BE2C (cell line): ENCODE measurements at regions not wholly inside any gene's neighbourhood (a gene's known extent, or its start where the extent isn't known, plus 50 kb on each side); places are given as distances from the start of the nearest gene placed in this dataset.

ENCODE experiments used
- DNase-seq: peaks from one replicate; pipeline ENCODE4 v3.0.0-alpha.2; 2020
- H3K27me3 ChIP-seq: fragments of 250-450 bp; sonication (Bioruptor Pico); 2 replicates; pipeline ENCODE4 v1.5.1; 2020; ENCODE audit warnings: mild to moderate bottlenecking
- H3K36me3 ChIP-seq: fragments of 250-450 bp; sonication (Bioruptor Pico); 2 replicates; pipeline ENCODE4 v1.5.1; 2020; ENCODE audit warnings: mild to moderate bottlenecking
- H3K4me1 ChIP-seq: fragments of 250-450 bp; sonication (Bioruptor Pico); 2 replicates; pipeline ENCODE4 v1.5.1; 2020
- H3K4me3 ChIP-seq: 2 replicates; pipeline ENCODE4 v1.5.1; 2011; ENCODE audit warnings: low read depth, low read length
- H3K9me3 ChIP-seq: fragments of 250-450 bp; sonication (Bioruptor Pico); 2 replicates; pipeline ENCODE4 v1.5.1; 2020
- TF ChIP-seq, protein P1 (sequence below): IDR thresholded peaks from 2 replicates; pipeline ENCODE4 v1.5.1; 2012; ENCODE audit warnings: mild to moderate bottlenecking, low read depth, low read length

- Histone ChIP-seq H3K9me3 (no peaks in the 10 kb centered on the region), H3K4me1 (no peaks in the 10 kb centered on the region; the same call in 1 of the 2 replicates), H3K36me3 (no peaks in the 10 kb centered on the region), H3K27me3 (no peaks in the 10 kb centered on the region), H3K4me3 (no peak overlapping the region)
- no peak for DNase-seq
- TF ChIP-seq, protein P1, sequence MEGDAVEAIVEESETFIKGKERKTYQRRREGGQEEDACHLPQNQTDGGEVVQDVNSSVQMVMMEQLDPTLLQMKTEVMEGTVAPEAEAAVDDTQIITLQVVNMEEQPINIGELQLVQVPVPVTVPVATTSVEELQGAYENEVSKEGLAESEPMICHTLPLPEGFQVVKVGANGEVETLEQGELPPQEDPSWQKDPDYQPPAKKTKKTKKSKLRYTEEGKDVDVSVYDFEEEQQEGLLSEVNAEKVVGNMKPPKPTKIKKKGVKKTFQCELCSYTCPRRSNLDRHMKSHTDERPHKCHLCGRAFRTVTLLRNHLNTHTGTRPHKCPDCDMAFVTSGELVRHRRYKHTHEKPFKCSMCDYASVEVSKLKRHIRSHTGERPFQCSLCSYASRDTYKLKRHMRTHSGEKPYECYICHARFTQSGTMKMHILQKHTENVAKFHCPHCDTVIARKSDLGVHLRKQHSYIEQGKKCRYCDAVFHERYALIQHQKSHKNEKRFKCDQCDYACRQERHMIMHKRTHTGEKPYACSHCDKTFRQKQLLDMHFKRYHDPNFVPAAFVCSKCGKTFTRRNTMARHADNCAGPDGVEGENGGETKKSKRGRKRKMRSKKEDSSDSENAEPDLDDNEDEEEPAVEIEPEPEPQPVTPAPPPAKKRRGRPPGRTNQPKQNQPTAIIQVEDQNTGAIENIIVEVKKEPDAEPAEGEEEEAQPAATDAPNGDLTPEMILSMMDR, result no peak
Observed at GRCh38 chr2:234804704-234805103, 147.1 kb upstream of the SH3BP4 start.

DNA sequence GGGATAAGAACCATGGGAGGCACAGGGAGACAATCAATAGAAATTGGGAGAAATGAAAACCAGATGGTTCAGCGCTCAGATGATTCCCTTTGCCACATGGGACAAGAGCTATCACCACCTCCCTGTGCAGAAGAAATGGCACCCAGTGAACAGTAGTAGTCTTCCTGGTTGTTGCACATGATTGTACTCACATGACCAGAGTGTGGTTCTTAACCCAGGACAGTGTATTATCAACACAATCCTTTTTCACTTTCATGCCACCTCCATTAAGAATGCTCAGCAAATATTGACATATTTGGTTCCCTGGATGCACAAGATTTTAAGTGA, 149.0 kb upstream of the SH3BP4 start:
- no peak for DNase-seq
- TF ChIP-seq, protein P1, result no peak
- no peaks in the 10 kb centered on the region for H3K36me3 ChIP-seq

GRCh38 chr2:234802071-234802844, 149.6 kb upstream of the SH3BP4 start:
- Histone ChIP-seq H3K36me3 (no peaks in the 10 kb centered on the region), H3K4me1 (no peaks in the 10 kb centered on the region), H3K4me3 (no peak overlapping the region), H3K27me3 (no peaks in the 10 kb centered on the region), H3K9me3 (no peaks in the 10 kb centered on the region)
- no peak for DNase-seq
- TF ChIP-seq, protein P1, result no peak

More for the DNA sequence above, 149.0 kb upstream of the SH3BP4 start:
- Histone ChIP-seq H3K4me1 (no peaks in the 10 kb centered on the region), H3K4me3 (no peak overlapping the region), H3K27me3 (no peaks in the 10 kb centered on the region), H3K9me3 (no peaks in the 10 kb centered on the region)

DNA sequence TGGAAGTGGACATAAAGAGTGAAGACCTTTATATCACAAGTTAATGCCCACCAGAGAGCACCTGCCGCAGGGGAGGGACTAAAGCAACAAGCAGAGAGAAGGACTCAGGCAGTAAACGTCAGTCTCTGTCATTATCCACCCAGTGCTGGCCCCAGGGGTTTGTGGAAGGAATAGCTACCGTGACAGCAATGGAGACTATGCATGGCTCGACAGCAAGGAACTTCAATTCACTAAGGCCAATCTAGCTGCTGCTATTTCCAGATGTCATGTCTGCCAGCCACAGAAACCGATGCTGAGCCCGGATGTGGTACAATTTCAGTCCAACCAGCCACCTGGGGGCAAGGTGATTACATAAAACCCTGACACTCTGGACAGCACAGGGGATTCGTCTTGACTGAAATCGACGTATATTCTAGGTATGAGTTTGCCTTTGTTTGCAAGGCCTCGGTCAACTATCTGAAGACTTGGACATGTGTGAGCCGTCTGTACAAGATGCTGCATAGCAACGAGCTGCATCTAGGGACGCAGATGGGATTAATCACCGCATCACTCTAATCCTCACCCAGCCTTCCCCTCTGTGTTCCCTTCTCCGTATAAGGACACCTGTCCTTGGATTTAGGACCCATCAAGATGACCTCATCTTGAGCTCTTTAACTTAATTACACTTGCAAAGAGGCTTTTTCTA, 154.1 kb upstream of the SH3BP4 start:
- no peak for DNase-seq
- TF ChIP-seq, protein P1, result no peak
- H3K4me3 ChIP-seq, result no peak overlapping the region
- H3K4me1 ChIP-seq, result peaks cover 5% of the 10 kb centered on the region; the same call in 1 of the 2 replicates
- no peaks in the 10 kb centered on the region for H3K9me3 ChIP-seq
- no peaks in the 10 kb centered on the region for H3K27me3 ChIP-seq
- no peaks in the 10 kb centered on the region for H3K36me3 ChIP-seq

DNA sequence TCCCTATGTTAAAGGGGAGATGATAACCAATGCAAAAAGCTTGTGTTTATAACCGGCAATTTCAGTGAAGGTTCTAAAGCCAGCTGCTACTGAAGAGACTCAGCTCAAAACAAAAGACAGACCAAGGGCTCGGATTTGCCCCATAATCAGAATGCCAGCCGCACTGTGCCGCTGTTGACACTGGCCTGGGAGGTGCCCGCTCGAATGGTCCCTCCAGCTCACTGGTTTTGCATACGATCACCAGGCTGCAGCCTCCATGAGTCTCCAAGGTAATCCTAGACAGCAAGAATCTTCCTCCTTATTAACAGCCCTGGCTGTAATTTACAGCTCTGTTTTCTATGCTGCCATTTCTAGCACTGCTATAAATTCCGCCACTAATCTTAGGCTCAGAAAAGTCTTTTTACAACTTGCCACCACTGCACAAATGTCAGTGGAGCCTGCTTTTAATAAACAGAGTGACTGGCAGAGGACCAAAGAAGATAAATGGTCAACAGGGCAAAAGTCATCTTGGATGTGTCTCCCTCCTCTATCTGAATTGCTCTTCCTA, 155.7 kb upstream of the SH3BP4 start:
- DNase-seq, result no peak
- H3K4me3 ChIP-seq, result no peak overlapping the region
- no peaks in the 10 kb centered on the region for H3K36me3 ChIP-seq
- H3K4me1 ChIP-seq, result peaks cover 5% of the 10 kb centered on the region; the same call in 1 of the 2 replicates
- H3K9me3 ChIP-seq, result no peaks in the 10 kb centered on the region
- TF ChIP-seq, protein P1, result no peak
- no peaks in the 10 kb centered on the region for H3K27me3 ChIP-seq
